ENCODE measurements at regions not wholly inside any gene's neighbourhood (a gene's known extent, or its start where the extent isn't known, plus 50 kb on each side); places are given as distances from the start of the nearest gene placed in this dataset.

DNA sequence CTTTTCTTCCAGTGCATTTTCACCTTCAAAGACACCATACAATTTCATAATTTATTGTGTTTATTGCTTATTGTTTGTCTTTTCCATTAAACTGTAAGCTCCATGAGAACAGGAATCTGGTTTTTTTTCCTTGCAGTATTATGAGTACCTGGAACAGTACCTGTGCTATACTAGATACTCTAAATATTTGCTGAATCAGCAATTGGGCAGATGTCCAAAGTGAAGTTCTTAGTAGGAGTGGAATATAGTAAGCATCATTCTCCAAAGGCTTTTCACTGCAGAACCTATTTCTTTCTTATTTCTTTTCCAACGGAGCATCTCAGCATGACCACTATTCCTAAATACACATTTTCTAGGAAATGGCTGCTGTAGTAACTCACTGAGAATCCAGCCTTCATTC, 269.0 kb upstream of the CCL2 start:
- no peak for TF ChIP-seq ZNF274 (IDR thresholded peaks at IDR 0.05; ENCODE audit: low read depth, low read length)
- no peak for TF ChIP-seq YY1 (IDR thresholded peaks at IDR 0.05; ENCODE audit: insufficient read depth, insufficient read length)
- no peak for TF ChIP-seq SUZ12 (IDR thresholded peaks at IDR 0.05; ENCODE audit: extremely low read depth, insufficient read depth, insufficient read length)
